ENCODE measurements at regions not wholly inside any gene's neighbourhood (a gene's known extent, or its start where the extent isn't known, plus 50 kb on each side); places are given as distances from the start of the nearest gene placed in this dataset.

GRCh38 chr10:123607386-123607785 is 58.8 kb upstream of the GPR26 start:
- Histone ChIP-seq H3K9me3 (no peaks in the 10 kb centered on the region), H3K4me1 (no peaks in the 10 kb centered on the region), H3K36me3 (no peaks in the 10 kb centered on the region), H3K4me3 (no peak overlapping the region), H3K27me3 (no peaks in the 10 kb centered on the region), H3K27ac (no peak overlapping the region)
- no peak for TF ChIP-seq CTCF (IDR thresholded peaks at IDR 0.05)
- no peak for DNase-seq (ENCODE audit: low spot score)

- Histone ChIP-seq H3K9me3 (no peaks in the 10 kb centered on the region), H3K4me1 (no peaks in the 10 kb centered on the region), H3K36me3 (no peaks in the 10 kb centered on the region), H3K27me3 (no peaks in the 10 kb centered on the region), H3K27ac (no peak overlapping the region), H3K4me3 (no peak overlapping the region)
- TF ChIP-seq CTCF (IDR thresholded peaks at IDR 0.05) = no peak
- no peak for DNase-seq (ENCODE audit: low spot score)
Observed at GRCh38 chr10:123608047-123608446, 58.1 kb upstream of the GPR26 start.

DNA sequence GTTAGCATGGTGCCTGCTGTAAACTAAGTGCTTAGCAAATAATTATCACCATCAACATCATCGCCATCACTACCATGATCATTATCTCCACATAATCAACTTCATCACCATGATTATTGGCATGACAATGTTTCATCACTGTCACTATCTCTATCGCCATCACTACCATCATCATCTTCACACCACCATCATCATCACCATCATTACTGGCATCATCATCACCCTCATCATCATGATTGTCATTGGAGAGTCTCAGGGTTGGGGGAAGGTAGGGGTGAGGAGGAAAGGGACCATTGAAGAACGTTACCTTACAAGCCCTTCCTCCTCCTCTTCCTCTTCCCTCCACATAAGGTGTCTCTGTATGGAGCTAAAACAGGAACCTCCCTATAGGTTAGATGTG is 54.9 kb upstream of the GPR26 start:
- Histone ChIP-seq H3K4me3 (no peak overlapping the region), H3K27me3 (no peaks in the 10 kb centered on the region), H3K36me3 (no peaks in the 10 kb centered on the region), H3K4me1 (no peaks in the 10 kb centered on the region), H3K27ac (no peak overlapping the region), H3K9me3 (no peaks in the 10 kb centered on the region)
- no peak for TF ChIP-seq CTCF (IDR thresholded peaks at IDR 0.05)
- no peak for DNase-seq (ENCODE audit: low spot score)

DNA sequence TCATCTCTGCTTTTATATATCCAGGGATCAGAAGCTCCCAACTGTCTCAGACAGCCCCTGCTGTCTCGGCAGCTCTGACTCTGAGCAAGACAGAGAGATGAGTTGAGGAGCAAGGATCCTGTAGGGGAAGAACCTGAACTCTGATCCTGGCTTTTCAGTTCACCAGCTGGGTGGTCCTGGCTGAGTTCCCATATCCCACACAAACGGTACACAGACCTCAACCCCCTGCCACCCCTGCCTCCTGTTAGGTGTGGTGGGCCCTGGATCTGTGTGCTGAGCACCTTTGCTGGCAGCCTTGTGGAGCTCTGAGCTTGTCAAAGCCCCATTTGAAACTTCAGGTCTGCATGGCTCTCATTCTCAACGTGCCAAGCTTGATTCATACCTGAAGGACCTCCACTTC is 54.3 kb upstream of the GPR26 start:
- DNase-seq (ENCODE audit: low spot score) = no peak
- Histone ChIP-seq H3K27me3 (no peaks in the 10 kb centered on the region), H3K27ac (no peak overlapping the region)

GRCh38 chr10:123613346-123613850 is 52.8 kb upstream of the GPR26 start:
- Histone ChIP-seq H3K36me3 (no peaks in the 10 kb centered on the region), H3K27me3 (no peaks in the 10 kb centered on the region), H3K4me1 (no peaks in the 10 kb centered on the region), H3K9me3 (no peaks in the 10 kb centered on the region), H3K4me3 (no peak overlapping the region), H3K27ac (no peak overlapping the region)
- no peak for TF ChIP-seq CTCF (IDR thresholded peaks at IDR 0.05)
- no peak for DNase-seq (ENCODE audit: low spot score)

More for the DNA sequence above, 54.3 kb upstream of the GPR26 start:
- H3K36me3 ChIP-seq = no peaks in the 10 kb centered on the region
- H3K4me1 ChIP-seq = no peaks in the 10 kb centered on the region
- TF ChIP-seq CTCF (IDR thresholded peaks at IDR 0.05) = no peak
- H3K9me3 ChIP-seq = no peaks in the 10 kb centered on the region
- H3K4me3 ChIP-seq = no peak overlapping the region

- H3K9me3 ChIP-seq = no peaks in the 10 kb centered on the region
- no peaks in the 10 kb centered on the region for H3K36me3 ChIP-seq
- no peak for TF ChIP-seq CTCF (IDR thresholded peaks at IDR 0.05)
- H3K4me1 ChIP-seq = no peaks in the 10 kb centered on the region
- H3K27me3 ChIP-seq = no peaks in the 10 kb centered on the region
- DNase-seq (ENCODE audit: low spot score) = no peak
- no peak overlapping the region for H3K4me3 ChIP-seq
- no peak overlapping the region for H3K27ac ChIP-seq
Observed at GRCh38 chr10:123614888-123615287, 51.3 kb upstream of the GPR26 start.

Measured in right atrium auricular region (tissue), 2 donors.